ENCODE measurements at regions not wholly inside any gene's neighbourhood (a gene's known extent, or its start where the extent isn't known, plus 50 kb on each side); places are given as distances from the start of the nearest gene placed in this dataset.

DNA sequence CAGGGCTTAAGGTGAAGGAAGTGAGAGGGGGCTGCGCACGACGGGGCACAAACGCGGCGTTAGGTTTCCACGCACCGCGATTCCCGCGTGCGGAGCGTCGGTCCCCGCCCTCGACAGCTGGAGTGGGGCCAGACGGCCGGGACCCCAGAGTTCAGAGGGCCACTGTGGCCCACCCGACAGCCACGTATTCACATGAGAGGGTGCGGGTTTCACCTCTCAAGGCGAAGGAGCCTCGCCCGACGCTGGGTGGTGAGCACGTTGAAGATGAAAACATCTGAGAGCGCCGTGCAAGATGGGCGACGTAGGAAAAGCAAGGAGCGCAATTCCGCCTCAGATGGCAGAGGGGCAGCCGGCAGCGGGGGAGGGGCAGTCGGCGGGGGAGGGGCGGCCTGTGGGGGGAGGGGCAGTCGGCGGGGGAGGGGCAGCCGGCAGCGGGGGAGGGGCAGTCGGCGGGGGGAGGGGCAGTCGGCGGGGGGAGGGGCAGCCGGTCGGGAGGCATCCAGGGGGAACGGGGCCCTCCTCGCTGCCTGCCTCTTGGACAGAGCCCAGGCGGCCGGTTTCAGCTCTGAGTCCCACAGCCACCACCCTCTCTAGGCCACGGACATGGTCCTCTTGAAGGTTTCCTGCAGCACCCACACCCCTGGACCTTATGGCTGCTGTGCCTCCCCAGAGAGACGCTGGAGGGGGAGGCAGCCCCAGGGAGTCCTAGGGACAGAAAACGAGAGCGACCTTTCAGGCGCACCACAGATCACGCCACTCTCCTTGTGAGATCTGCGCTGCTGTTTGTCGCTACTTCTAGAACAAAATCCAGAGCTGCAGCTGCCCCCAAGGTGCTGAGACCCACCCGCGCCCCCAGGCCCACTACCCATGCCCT lies 113.7 kb downstream of the DLL1 start:
- FAIRE-seq = no peak

DNA sequence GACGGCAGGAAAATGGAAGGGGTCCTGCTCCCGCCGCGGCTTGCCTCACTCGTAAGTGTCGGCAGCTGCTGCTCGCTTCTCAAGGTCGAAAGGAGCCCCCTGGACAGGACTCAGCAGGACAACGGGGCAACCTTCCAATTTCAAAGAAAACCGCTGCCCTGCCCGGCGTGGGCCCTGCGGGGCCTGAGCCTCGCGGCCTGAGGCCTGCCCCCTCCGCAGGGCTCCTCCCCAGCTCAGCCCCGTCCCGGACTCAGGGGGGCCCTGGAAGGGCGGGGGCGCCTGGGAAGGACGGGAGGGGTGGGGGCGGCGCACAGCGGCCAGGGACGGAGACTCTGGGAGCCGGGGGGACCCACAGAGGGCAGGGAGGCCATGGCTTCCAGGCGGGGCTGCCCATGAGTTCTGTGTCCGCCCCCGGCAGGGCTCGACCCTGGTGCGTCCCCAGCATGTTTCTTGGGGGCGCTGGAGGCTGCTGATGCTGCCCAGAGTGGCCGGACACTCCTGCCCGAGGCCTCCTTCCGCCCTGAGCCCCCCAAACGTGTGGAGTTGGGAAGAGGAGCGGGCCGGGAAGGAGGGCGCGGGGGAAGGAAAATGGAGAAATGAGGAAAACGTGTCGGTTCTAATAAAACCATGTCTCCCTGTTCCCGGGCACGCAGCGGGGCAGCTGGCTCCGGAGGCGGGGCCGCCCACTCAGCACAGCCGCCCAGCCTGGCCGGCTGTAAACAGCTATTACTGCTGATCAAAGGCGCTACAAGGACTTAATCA lies 114.6 kb downstream of the DLL1 start:
- no peak for FAIRE-seq

DNA sequence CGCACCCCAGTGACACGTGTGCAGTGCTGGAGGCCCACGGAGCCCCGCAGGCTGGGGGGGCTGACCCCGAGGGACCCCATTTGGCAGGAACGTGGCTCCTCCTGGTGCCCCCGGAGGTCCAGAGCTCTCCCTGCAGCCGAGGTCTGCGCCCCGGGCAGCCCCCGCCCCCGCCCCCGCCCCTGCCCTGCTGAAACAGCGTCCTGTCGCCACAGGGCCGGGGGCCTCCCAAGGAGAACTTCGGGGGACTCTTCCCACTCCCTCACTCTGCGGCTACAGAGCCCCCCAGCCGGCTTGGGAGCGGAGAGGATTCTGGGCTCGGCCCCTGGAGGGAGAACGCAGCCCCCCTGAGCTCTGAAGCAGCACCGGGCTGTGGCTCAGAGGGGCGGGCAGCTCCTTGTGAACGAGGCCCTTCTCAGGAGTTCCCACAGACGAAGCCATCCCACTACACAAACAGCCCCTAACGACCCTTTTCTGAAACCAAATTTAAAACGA lies 115.2 kb downstream of the DLL1 start:
- no peak for FAIRE-seq

GRCh38 chr6:170174771-170175643 lies 115.9 kb downstream of the DLL1 start:
- FAIRE-seq = no peak

DNA sequence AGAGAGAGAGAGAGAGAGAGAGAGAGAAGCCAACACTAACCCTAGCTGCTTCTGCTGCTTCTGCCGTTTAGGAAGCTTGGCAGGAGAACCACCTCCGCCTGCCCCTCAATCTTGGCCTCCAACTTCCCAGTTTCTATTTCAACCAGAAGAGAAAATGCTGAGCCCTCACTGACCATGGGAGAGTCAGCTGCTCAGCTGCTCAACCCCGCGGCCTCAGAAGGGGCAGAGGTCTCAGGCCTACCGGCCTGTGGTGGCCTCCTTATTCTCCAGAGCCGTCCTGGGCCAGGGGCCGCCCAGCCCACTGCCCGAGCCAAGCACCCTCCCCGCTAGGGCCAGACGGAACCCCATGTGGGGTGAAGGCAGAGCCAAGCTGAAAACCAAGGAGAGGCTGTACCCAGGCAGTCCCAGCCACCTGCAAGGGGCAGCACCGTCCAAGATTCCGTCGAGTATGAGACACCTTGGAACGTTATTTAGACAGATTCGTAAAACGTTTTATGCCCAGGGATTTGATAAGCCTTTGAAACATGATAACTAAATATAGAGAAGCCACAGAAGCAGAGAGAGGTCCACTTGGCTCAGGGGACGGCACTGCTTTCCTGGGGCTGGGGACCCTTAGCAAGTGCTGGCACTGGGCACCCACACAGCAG lies 116.6 kb downstream of the DLL1 start:
- FAIRE-seq = no peak

DNA sequence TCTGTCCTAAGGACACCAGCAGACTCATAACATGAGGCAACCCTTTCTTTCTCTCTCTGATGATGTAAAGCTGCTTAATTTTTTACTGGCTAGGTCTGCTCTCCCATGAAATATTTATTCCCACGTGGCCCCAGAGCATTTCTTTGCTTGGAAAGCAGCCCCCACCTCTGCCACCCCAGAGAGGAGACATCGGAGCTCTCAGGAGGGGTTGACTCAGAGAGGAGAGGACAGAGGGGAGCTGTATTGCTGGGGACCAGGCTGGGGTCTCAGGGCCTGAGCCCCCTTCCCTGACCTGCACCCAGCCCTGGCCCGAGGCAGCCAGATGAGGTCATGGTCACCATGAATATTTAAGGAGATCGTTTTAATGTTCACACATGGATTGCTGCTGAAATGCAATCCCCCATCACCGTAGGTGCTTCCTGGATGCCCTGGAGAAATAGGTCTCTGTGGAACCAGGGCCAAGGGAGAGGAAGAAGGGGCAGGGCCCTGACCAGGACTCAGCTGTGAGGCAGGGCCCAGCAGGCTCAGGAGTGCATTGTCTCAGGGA lies 117.5 kb downstream of the DLL1 start:
- FAIRE-seq = no peak

GRCh38 chr6:170172825-170173256 lies 118.0 kb downstream of the DLL1 start:
- FAIRE-seq = no peak

DNA sequence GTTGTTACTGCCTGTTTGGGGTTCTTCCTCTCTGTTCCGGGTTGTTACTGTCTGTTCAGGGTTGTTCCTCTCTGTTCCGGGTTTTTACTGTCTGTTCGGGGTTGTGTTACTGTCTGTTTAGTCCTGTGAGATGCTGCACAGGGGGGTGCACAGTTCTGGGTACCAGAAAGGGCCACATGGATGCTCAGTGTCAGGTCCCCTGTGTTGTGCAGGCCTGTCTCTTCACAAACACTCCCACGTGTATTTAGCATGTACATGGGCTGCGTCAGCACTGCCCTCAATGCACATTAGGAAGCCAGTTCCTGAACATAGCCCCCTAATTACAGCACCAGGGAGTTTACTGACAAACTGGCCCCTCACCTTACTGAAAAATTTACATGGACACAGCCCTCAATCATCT lies 118.5 kb downstream of the DLL1 start:
- FAIRE-seq = no peak

DNA sequence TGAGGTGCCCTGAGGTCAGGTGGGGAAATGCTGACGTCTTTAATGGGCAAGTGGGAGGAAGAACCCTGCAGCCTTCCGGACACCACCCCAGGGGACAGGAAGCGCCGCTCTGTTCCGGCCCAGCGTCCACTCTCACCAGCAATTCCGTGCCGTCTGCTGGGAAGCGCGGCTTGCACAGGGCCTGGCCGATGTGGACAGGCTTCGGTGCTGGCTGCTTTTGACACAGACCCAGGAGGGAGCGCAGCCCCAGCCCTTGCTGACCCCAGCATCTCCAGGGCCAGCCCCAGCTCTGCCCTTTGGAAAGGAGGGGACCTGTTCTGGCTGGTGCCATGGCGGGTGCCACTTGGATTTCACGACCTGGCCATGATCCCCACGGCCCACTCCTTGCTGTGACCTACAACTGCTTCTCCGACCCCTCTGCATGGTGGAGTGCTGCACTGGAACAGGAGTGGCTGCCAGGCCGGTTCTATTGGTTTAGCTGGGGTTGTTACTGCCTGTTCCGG lies 123.2 kb downstream of the DLL1 start:
- no peak for FAIRE-seq

GRCh38 chr6:170166511-170167122 lies 124.3 kb downstream of the DLL1 start:
- FAIRE-seq = no peak

- no peak for FAIRE-seq
Measured at GRCh38 chr6:170165471-170166117, 125.3 kb downstream of the DLL1 start.

- no peak for FAIRE-seq
Measured at GRCh38 chr6:170165085-170165470, 125.8 kb downstream of the DLL1 start.

- FAIRE-seq = no peak
Measured at GRCh38 chr6:170164271-170164900, 126.5 kb downstream of the DLL1 start.

- no peak for FAIRE-seq
Measured at GRCh38 chr6:170163405-170164170, 127.3 kb downstream of the DLL1 start.

DNA sequence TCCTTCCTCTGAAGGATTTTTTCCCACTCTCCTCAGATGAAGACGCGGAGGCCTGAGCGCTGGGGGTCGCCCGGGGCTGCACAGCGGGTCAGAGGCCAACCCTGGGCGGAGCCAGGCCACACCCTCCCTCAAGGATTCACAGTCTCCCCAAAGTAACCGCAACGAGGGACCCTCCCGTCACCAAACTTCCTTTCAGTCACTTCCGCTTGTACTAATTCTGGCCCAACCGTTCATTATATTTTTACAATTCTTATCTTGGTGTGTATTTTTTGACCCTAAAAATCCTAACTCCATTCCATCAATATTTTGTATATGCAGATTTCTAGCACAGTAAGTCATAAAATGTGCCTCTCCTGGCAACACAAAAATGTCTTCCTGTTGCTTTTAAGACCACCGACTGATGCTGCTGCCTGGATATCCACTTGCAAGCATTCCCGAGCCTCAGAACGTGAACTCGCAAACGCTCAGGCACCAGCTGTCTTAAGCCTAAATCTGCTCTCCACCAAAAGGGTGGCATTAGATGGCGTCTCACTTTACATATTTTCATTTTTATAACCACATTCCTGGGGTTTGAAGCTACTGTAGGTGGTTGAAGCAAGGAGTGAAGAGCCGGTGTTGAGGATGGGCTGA lies 128.0 kb downstream of the DLL1 start:
- FAIRE-seq = no peak

DNA sequence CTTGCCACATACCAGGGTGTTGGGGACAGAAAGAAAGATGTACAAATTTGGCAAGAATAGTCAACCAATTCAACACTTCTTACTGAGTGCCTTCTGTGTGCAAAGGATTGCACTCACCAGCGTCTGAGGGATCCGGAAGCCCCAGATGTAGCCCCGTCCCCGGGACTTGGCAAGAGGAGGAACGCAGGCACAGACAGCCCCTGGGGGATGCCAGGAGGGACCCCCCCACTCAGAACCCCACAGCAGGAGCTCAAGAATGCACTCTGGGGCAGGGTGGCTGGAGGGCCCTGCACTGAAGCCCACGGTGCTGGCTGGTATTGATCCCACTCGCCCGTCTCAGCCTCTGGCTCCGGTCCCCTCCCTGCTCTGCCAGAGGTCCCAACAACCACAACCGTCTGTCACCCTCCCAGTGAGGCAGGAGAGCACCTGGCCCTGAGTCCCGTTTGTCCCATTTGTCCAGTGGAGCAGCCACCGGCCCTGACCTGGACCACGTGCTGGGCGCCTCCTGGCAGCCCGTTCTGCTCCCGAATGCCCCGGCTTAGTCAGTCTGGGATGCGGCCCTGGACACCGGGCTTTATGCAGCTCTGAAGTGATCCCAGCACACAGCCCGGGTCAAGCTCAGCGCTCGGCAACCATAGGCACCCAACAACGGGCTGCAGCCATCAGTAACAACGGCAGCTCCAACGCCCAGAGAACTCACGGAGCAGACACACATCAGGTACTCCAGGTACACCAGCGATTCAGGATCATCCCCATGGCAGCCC lies 128.7 kb downstream of the DLL1 start:
- FAIRE-seq = no peak

DNA sequence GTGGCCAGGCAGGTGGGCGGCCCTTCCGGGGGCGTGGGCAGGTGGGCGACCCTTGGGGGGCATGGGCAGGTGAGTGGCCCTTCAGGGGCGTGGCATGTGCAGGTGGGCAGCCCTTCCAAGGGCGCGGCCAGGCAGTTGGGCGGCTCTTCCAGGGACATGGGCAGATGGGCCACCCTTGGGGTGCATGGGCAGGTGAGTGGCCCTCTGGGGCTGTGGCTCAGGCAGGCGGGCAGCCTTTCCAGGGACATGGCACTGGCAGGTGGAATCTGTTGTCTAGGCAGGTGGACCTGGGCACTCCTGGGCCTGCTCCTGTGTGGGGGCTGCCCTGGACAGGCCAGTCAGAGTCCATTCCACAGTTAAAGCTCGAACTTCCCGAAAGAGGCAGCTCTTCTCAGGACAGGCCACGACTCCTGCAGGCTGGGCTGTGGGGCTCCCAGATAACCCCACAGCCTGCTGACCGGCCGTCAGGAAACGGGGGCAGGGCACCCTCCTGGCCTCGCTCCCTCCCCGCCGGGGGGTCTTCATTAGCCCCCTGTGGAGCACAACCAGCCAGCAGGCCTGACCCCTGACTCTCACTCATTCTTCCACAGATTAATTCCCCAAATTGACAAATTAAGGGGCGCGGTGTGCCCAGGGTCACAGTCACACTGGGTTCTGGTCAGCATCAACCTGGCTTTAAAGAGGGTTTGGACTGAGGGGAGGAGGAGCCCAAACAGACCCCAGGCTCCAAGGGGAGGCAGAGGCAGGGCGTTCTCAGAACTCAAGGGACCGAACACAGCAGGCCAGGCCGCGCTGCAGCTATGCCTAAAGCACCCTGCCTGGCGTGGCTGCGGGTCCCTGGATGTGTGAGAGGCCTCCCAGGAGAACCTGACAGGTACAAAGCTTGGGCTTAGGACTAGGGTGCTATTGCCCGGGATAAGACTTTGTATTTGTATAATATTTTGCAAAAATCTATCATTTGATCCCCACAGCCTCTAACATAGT lies 130.0 kb downstream of the DLL1 start:
- FAIRE-seq = no peak

Data from colon (tissue), 2 donors.